T-helper 2 cell treated with Interferon-gamma antibody and Interleukin-4, amounts not matched to agents 5 μg/mL and 100 μg/mL, for 36 hours (primary cell): ENCODE measurements at regions not wholly inside any gene's neighbourhood (a gene's known extent, or its start where the extent isn't known, plus 50 kb on each side); places are given as distances from the start of the nearest gene placed in this dataset.

ENCODE experiments used
- DNase-seq: peaks from one replicate; pipeline ENCODE4 v3.0.0; 2021; ENCODE audit warnings: low spot score
- H3K27ac Mint-ChIP-seq: one replicate; pipeline ENCODE4 v1.8.0; 2021; ENCODE audit warnings: mild to moderate bottlenecking, mixed read lengths
- H3K27me3 Mint-ChIP-seq: one replicate; pipeline ENCODE4 v1.8.0; 2021; ENCODE audit warnings: low read depth, mixed read lengths
- H3K36me3 Mint-ChIP-seq: one replicate; pipeline ENCODE4 v1.8.0; 2021; ENCODE audit warnings: low read depth, mixed read lengths
- H3K4me1 Mint-ChIP-seq: one replicate; pipeline ENCODE4 v1.8.0; 2021; ENCODE audit warnings: low read depth, mixed read lengths
- H3K4me3 Mint-ChIP-seq: one replicate; pipeline ENCODE4 v1.8.0; 2022; ENCODE audit warnings: mild to moderate bottlenecking, moderate library complexity, mixed read lengths
- H3K9me3 Mint-ChIP-seq: one replicate; pipeline ENCODE4 v1.8.0; 2021; ENCODE audit warnings: mixed read lengths

DNA sequence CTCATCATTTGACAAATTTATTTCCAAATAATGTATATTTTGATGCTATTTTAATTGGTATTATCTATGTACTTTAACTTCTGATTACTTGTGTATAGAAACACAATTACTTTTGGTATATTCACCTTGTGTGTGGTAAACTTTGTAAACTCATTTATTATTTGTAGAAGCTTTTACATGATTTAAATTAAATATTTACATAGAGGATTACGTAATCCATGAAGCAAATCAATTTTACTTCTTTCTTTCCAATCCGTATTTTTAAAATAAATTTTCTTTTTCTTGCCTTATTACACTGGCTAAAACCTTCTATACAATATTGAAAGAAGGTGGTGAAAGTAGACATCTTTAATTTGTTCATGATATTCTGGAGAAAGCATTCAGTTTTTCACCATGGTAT is 540.2 kb downstream of the MMUT start:
- DNase-seq, result no peak
- Mint-ChIP-seq H3K27me3 (no peaks in the 10 kb centered on the region), H3K27ac (no peak overlapping the region), H3K4me1 (no peaks in the 10 kb centered on the region), H3K4me3 (no peak overlapping the region), H3K9me3 (peaks cover 6% of the 10 kb centered on the region), H3K36me3 (no peaks in the 10 kb centered on the region)

DNA sequence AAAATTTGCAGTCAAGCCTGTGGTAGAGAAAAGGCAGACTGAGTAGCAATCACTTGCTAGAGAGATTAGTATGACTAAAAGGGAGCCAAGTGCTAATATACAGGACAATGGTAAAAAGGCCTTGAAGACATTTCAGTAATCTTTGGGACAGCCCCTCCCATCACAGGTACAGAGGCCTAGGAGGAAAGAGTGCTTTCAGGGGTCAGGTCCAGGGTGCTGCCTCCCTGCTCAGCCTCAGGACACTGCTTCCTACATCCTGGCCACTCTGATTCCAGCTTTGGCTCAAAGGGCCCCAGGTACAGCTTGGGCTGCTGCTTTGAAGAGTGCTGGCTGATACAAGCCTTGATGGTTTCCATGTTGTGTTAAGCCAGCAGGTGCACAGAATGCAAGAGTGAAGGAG is 543.5 kb downstream of the MMUT start:
- peaks cover 11% of the 10 kb centered on the region for H3K9me3 Mint-ChIP-seq
- no peaks in the 10 kb centered on the region for H3K27me3 Mint-ChIP-seq
- no peak for DNase-seq
- H3K4me1 Mint-ChIP-seq, result no peaks in the 10 kb centered on the region
- no peak overlapping the region for H3K4me3 Mint-ChIP-seq
- H3K27ac Mint-ChIP-seq, result no peak overlapping the region
- H3K36me3 Mint-ChIP-seq, result no peaks in the 10 kb centered on the region

DNA sequence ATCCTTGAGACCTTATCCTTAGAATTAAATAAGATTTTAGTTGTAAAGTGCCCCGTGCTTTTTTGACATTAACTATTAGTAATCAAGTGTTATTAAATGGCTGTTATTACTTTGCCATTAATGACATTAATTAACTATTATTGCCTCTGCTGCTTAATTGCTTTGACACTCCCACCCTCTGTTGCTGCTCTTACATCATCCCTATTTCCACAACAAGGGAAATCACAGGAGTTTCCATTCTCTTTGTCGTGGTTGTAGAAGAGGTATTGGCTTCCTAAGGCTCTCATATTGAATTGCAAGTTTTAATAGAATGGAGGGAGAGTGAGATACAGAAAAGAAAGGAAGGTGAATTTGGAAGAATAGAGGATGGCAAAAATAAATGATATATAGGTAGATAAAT is 545.8 kb downstream of the MMUT start:
- no peak overlapping the region for H3K4me3 Mint-ChIP-seq
- DNase-seq, result no peak
- H3K9me3 Mint-ChIP-seq, result peaks cover 8% of the 10 kb centered on the region
- H3K27ac Mint-ChIP-seq, result no peak overlapping the region
- H3K36me3 Mint-ChIP-seq, result no peaks in the 10 kb centered on the region
- no peaks in the 10 kb centered on the region for H3K4me1 Mint-ChIP-seq
- no peaks in the 10 kb centered on the region for H3K27me3 Mint-ChIP-seq

DNA sequence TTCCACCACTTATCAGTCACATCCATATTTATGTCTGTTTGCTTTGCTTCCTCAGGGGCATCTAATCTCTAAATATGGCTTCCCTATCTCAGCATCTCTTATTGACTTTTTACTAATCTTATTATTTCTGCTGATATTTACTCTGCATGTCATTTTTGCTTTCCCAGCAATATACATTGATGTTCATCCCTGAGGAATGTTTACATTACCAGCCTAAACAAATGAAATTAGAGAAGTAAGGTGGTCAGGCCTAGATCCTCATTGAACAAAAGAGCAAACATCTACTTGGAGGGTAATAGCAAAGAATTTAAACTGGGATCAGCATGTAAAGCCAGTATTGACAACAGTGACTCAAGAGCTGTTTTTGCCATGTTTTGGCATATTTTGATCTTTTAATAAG is 546.4 kb downstream of the MMUT start:
- no peak overlapping the region for H3K4me3 Mint-ChIP-seq
- H3K36me3 Mint-ChIP-seq, result no peaks in the 10 kb centered on the region
- H3K27me3 Mint-ChIP-seq, result no peaks in the 10 kb centered on the region
- no peak overlapping the region for H3K27ac Mint-ChIP-seq
- H3K4me1 Mint-ChIP-seq, result no peaks in the 10 kb centered on the region
- no peak for DNase-seq
- H3K9me3 Mint-ChIP-seq, result peaks cover 8% of the 10 kb centered on the region

DNA sequence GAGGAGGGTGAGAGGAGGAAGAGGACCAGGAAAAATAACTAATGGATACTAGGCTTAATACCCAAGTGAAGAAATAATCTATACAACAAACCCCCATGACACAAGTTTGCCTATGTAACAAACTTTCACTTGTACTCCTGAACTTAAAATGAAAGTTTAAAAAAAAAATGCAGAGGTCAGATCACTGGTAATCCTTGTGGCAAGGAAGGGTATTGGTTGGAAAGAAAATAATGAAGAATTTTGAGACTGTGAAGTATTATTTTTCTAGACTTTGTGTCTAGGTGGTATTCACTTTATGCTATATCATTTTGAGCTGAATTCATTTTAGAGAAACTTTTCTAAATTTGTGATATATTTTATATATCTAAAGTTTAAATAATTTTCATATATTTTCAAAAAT is 547.5 kb downstream of the MMUT start:
- Mint-ChIP-seq H3K9me3 (peaks cover 8% of the 10 kb centered on the region), H3K4me1 (no peaks in the 10 kb centered on the region), H3K36me3 (no peaks in the 10 kb centered on the region), H3K27ac (no peak overlapping the region), H3K27me3 (no peaks in the 10 kb centered on the region), H3K4me3 (no peak overlapping the region)
- no peak for DNase-seq

DNA sequence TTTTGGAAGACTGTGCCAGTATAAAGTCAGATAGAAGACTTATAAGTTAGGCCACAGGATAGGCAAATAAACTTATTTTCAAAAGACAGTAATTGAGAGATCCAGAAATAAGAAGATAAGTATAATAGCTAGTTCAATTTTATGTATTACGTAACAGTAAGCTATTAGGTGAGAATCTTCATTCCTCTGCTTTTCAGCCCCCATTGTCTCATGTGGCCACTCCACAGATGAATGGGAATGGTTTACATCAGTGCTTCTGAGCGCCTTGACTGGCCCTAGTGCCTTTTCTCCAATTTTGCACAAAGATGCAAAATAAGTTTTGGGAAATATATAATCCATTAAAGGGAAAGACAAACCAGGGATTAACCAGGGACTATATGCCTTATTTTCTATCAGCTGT is 550.5 kb downstream of the MMUT start:
- Mint-ChIP-seq H3K27ac (no peak overlapping the region), H3K27me3 (no peaks in the 10 kb centered on the region), H3K4me1 (no peaks in the 10 kb centered on the region), H3K36me3 (no peaks in the 10 kb centered on the region), H3K4me3 (no peak overlapping the region), H3K9me3 (peaks cover 18% of the 10 kb centered on the region)
- no peak for DNase-seq

DNA sequence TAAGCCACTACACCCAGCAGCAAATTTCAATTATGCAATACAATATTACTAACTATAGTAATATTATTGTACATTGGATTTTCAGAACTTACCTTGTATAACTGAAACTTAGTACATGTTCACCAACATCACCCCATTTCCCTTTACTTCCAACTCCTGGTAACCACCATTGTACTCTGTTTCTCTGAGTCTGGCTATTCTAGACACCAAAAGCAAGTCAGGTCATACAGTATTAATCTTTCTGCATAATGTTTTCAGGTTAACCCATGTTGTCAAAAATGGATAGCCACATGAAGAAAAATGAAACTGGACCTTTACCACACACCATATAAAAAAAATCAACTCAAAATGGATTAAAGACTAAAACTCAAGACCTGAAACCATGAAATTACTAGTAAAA is 558.2 kb downstream of the MMUT start:
- Mint-ChIP-seq H3K36me3 (no peaks in the 10 kb centered on the region), H3K9me3 (peaks cover 26% of the 10 kb centered on the region), H3K27ac (no peak overlapping the region)

DNA sequence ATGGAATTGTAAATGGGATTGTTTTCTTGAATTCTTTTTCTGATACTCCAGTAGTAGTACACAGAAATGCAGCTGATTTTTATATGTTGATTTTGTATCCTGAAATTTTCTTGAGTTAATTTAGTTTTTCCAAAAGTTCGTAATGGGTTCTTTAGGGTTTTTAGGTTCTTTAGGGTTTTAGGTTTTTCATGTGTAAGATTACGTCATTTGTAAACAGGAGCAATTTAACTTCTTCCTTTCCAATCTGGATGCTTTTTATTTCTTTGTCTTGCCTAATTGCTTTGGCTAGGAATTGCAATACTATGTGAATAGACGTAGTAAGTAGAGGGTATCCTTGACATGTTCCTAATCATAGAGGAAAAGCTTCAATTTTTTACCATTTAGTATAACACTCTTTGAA is 568.6 kb downstream of the MMUT start:
- Mint-ChIP-seq H3K4me1 (no peaks in the 10 kb centered on the region), H3K27ac (no peak overlapping the region), H3K9me3 (peaks cover 5% of the 10 kb centered on the region), H3K27me3 (no peaks in the 10 kb centered on the region), H3K36me3 (no peaks in the 10 kb centered on the region), H3K4me3 (no peak overlapping the region)
- no peak for DNase-seq

More for the DNA sequence above, 558.2 kb downstream of the MMUT start:
- Mint-ChIP-seq H3K27me3 (no peaks in the 10 kb centered on the region), H3K4me1 (no peaks in the 10 kb centered on the region), H3K4me3 (no peak overlapping the region)
- no peak for DNase-seq

DNA sequence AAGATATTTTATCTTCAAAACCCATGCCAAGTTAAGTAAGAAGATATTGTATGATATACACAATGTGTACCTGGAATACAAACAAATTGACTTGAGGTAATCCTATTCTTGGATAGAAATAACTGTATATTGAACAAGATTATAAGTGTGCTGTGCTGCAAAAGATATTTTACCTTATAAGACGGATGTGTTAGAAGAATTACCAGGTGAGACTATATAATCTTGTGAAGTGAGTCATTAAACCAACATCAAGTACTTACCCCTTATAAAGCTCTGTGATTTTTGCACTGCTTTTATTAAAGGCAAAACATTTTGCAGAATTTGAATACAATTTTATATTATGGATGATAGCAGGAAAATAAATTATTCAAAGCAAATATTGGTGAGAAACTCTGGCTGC is 570.0 kb downstream of the MMUT start:
- no peaks in the 10 kb centered on the region for H3K27me3 Mint-ChIP-seq
- H3K9me3 Mint-ChIP-seq, result peaks cover 5% of the 10 kb centered on the region
- no peak overlapping the region for H3K4me3 Mint-ChIP-seq
- no peaks in the 10 kb centered on the region for H3K36me3 Mint-ChIP-seq
- no peak for DNase-seq
- no peak overlapping the region for H3K27ac Mint-ChIP-seq
- no peaks in the 10 kb centered on the region for H3K4me1 Mint-ChIP-seq

DNA sequence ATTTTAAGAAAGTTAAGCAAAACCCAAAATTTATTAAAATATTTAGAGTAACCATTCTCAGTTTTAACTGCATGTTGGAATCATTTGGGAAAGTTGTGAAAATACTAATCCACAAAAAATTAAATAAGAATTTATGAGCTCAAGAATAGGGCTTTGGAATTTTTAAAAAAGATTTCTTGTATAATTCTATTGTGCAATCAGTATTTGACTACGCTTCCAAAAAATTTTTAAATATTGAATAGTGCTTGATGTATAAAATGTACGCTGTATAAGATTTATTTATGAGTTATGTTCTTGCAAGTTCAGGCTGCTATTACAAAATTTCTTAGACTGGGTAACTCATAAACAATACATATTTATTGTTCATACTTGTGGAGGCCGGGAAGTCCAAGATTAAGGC is 571.7 kb downstream of the MMUT start:
- Mint-ChIP-seq H3K27ac (no peak overlapping the region), H3K4me3 (no peak overlapping the region), H3K36me3 (no peaks in the 10 kb centered on the region), H3K27me3 (no peaks in the 10 kb centered on the region), H3K9me3 (no peaks in the 10 kb centered on the region), H3K4me1 (no peaks in the 10 kb centered on the region)
- DNase-seq, result no peak

DNA sequence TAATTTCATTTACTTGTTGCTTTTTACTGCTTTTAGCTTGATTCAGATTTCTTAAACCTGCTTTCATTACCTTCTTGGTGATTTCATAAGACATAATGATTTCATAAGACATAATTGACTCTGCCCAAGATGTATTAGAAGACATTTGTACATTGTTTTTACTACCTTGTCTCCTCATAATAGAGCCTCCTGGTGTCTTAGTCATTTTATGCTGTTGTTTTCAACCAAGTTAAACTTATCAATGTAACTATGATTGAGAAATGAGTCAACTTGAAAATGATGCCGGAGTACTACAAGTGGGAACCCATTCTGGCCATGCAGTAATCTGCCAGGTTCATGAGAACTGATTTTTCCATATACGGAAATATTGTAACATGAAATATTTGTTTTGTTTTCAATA is 573.6 kb downstream of the MMUT start:
- Mint-ChIP-seq H3K27ac (no peak overlapping the region), H3K4me1 (no peaks in the 10 kb centered on the region), H3K36me3 (no peaks in the 10 kb centered on the region), H3K27me3 (no peaks in the 10 kb centered on the region), H3K9me3 (no peaks in the 10 kb centered on the region), H3K4me3 (no peak overlapping the region)
- DNase-seq, result no peak

DNA sequence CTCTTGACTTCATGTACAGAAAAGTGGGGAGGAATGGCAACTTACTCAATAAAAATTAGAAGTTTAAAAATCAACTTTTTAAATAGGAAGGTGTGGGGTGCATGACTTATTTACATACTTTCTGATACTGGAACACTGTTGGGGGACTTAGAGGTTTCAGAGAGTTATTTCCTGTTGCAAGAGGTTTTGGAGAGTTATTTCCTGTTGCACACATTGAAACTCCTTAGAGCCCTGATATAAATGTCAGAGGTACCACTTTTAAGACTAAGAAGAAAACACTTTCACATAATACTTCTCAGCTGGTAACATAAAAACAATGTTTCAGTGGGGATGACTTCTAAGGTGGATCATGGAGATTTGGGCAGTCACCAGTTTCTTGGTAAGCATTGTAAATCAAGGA is 579.9 kb downstream of the MMUT start:
- Mint-ChIP-seq H3K27ac (no peak overlapping the region), H3K4me3 (no peak overlapping the region), H3K27me3 (no peaks in the 10 kb centered on the region), H3K4me1 (no peaks in the 10 kb centered on the region), H3K9me3 (peaks cover 19% of the 10 kb centered on the region), H3K36me3 (no peaks in the 10 kb centered on the region)
- DNase-seq, result no peak

DNA sequence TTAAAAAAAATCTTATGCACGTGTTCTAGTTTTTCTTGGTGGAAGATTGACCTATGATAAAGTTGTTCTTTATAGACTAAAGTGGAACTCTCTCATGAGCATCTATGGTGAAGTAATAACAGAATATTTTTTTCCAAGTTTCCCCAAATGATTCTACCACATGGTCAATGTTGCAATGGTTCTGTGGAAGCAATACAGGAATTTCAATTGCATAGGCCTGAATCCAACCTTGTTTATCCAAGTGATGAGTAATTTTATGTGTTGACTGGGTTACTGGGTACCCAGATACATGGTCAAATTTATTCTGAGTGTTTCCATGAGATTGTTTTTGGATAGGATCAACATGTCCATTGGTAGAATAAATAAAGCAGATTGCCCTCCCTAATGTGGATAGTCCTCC is 581.5 kb downstream of the MMUT start:
- H3K4me1 Mint-ChIP-seq, result no peaks in the 10 kb centered on the region
- H3K27me3 Mint-ChIP-seq, result no peaks in the 10 kb centered on the region
- H3K9me3 Mint-ChIP-seq, result peaks cover 27% of the 10 kb centered on the region
- no peaks in the 10 kb centered on the region for H3K36me3 Mint-ChIP-seq
- no peak overlapping the region for H3K4me3 Mint-ChIP-seq
- no peak for DNase-seq
- no peak overlapping the region for H3K27ac Mint-ChIP-seq

DNA sequence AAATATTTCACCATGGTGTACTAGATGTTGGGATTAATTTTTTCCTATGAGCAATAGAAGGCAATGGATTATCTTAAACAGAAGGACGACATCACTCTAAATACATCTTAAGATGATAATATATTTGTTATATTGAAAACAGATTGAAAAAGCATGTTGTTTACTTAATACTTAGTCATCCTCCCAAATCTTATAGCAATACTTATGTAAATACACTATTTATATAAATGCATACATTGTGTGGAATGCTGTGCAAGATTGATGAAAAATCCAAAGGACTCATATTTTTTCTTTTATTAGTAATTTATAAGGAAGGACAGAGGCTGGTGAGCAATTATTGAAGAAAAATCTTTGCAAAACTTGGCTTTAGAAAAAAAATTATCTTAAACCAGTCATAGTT is 593.5 kb downstream of the MMUT start:
- no peak overlapping the region for H3K4me3 Mint-ChIP-seq
- no peak for DNase-seq
- H3K36me3 Mint-ChIP-seq, result no peaks in the 10 kb centered on the region
- H3K27ac Mint-ChIP-seq, result no peak overlapping the region
- peaks cover 23% of the 10 kb centered on the region for H3K9me3 Mint-ChIP-seq
- no peaks in the 10 kb centered on the region for H3K27me3 Mint-ChIP-seq
- H3K4me1 Mint-ChIP-seq, result no peaks in the 10 kb centered on the region

DNA sequence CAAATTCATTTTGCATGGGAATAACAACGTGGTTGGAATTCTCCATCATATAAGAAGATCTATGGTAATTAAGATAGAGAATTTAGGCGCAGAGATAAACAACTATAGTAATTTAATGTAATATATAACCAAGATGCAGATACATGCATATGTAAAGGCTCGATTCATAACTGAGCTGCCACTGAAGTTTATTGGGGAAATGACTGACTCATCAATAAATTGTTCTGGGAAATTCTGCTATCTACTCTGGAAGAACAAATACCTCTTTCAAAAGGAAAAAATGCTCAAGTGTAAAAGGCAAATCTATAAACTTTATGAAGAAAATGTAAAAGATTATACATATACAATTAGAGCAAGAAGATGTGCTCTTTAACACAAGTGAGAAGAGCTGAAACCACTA is 596.4 kb downstream of the MMUT start:
- Mint-ChIP-seq H3K36me3 (no peaks in the 10 kb centered on the region), H3K9me3 (peaks cover 16% of the 10 kb centered on the region), H3K27me3 (no peaks in the 10 kb centered on the region), H3K4me3 (no peak overlapping the region), H3K27ac (no peak overlapping the region), H3K4me1 (no peaks in the 10 kb centered on the region)
- no peak for DNase-seq

DNA sequence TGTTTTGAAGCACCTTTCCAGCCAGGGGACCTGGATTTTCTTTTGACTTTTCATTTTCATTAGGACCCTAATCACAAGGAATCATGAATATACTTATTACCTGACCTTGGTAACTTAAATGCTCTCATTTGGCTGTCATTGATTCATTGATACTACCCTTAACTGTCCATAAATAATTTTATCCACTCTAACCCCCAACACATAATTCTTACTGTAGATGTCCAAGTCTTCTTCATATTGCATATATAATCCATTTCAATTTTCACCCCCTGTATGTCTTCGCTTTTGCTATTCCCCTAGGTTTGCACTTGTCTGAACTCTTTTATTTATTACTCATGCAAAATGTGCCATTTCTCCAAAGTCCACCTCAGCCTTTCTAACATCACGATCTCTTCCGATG is 602.9 kb downstream of the MMUT start:
- DNase-seq, result no peak
- Mint-ChIP-seq H3K4me1 (no peaks in the 10 kb centered on the region), H3K36me3 (no peaks in the 10 kb centered on the region), H3K4me3 (no peak overlapping the region), H3K9me3 (peaks cover 18% of the 10 kb centered on the region), H3K27ac (no peak overlapping the region), H3K27me3 (no peaks in the 10 kb centered on the region)
